Femur (tissue), 1 donor: ENCODE measurements at regions not wholly inside any gene's neighbourhood (a gene's known extent, or its start where the extent isn't known, plus 50 kb on each side); places are given as distances from the start of the nearest gene placed in this dataset.
"Not testable (repeated sequence)": the region's sequence is repeated elsewhere in the genome, so short reads cannot be mapped to it uniquely, and the experiment has no call there.

ENCODE experiments used
- DNase-seq: peaks from one replicate; pipeline ENCODE4 v3.0.0-alpha.2; 2017

DNA sequence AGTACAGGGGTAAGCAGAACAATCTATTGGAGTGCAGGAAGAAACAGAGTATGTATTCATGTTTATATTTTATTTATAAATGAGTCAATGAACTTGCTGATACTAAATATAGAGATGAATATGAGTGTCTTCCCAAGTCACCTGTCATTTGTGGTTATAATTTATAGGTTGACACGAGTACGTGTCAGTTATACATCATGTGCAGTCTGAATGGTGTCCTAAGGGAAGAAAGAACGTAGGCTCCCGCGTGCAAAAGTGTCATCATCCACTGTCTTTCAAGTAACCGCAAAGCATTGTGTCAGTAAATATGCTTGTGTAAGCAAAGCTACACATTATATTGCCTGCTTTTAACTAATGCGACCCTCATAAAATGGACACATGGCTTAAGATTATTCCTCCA lies 786.1 kb downstream of the KCNJ2 start:
- DNase-seq: no peak

DNA sequence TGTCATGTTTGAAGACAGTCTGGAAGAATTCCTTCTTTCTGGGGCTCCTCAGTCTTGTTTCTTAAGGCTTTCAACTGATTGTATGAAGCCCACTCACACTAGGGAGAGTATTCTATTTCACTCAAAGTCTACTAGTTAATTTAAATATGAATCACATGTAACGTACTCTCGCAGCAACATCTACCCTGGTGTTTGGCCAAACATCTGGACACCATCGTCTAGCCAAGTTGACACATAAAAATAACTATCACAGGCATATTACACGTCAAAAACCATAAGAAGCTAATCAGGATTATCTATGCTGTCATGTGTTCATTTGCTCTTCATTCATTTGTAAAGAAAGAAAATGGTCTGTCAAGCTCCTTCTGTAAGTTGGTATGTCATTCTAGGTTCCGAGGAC lies 787.4 kb downstream of the KCNJ2 start:
- DNase-seq: no peak

DNA sequence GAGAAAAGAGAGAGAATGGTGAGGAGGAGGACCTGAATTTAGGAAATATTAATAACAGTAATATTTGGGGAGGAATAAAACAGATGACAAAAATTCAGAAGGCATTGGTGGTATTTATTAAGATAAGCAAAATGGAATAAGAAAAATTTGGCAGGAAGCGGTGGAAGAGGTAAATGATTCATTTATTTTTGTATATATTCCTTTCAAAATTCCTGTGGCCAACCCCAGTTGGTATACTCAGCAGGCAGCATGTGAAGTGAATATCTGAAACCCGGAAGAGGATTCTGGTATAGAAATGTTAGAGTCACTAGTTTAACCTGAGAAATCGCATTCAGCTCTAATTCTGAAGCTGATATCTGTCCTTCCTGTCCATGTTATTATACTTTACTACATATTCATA lies 792.0 kb downstream of the KCNJ2 start:
- no peak for DNase-seq

DNA sequence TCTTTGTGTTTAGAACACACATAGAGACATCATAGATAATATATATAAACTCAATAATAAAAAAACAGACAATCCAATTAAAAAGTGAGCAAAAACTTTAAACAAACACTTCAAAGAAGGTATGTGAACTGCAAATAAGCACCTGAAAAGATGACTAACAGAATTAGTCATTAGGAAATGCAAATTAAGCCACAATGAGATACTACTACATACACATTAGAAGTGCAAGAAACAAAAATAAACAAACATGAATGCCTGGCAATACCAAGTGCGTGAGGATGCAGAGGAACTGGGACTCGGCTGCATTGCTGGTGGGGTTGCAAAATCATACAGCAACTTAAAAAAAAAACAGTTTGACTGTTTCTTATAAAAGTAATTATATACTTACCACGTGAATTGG lies 799.0 kb downstream of the KCNJ2 start:
- no peak for DNase-seq

DNA sequence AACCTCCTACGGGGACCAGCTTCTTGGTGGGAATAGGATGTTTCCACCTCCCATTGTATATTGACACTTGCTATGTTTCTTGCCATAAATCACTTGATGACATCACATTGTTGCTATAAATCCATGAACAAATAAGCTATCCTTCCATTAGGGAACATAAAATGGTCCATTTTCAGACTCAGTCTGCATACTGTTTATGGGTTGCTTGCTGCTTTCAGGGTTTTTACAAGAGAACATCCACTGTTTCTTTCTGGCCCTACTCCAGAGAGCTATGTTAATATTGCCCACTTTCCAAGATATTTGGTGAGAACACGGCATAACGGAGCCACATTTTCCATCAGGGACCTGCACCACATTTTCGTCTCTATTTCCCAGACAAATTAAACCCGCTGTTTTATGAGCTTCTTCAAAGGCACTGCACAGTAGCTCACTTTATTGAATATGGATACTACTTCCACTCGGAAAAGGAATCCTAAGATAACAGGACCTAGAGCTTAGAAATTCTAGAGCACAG lies 800.2 kb downstream of the KCNJ2 start:
- no peak for DNase-seq

DNA sequence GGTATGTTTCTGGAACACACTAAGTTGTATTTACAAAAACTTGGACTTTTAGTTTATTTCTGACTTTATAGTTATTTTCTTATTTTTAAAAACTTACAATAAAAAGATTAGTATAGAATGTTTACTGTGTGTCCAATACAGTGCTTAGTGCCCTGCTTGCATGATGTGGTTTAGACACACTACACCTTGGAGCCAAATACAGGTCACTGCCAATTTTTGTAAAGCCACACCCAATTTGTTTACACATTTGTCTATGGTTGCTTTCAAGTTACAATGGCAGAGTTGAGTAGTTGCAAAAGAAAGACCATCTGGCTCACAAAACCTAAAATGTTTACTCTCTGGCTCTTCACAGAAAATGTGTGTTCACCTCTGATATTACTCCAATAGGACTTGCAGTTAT lies 807.1 kb downstream of the KCNJ2 start:
- DNase-seq: no peak

DNA sequence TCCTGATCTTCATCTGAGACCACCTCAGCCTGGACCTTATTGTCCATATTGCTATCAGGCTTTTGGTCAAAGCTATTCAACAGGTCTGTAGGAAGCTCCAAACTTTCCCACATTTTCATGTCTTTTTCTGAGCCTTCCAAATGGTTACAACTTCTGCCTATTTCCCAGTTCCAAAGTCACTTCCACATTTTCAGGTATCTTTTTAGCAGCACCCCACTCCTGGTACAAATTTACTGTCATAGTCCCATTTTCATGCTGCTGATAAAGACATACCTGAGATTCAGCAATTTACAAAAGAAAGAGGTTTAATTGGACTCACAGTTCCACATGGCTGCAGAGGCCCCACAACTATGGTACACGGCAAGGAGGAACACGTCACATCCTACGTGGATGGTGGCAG lies 815.5 kb downstream of the KCNJ2 start:
- no peak for DNase-seq

DNA sequence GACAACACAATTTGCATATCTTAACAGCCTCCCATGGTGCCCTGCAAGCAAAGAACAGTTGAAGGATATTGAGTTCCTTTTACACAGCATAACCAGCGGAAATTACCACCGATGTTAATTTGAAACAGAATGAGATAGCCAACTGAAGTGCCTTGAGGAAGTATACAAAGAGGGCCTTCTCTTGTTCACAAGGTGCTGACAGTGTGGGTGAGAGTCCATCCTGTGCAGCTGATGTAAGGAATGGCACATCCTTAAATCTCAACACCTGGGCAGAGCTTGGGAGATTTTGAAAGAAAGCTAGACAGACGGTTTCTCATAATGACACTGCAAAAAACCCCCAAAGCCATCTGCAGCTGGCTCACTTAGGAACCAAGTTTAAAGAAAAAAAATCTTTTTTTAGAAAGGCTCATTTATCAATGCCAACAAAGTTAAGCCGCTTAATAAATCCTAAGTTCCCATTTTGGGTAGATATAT lies 818.6 kb downstream of the KCNJ2 start:
- DNase-seq: no peak

DNA sequence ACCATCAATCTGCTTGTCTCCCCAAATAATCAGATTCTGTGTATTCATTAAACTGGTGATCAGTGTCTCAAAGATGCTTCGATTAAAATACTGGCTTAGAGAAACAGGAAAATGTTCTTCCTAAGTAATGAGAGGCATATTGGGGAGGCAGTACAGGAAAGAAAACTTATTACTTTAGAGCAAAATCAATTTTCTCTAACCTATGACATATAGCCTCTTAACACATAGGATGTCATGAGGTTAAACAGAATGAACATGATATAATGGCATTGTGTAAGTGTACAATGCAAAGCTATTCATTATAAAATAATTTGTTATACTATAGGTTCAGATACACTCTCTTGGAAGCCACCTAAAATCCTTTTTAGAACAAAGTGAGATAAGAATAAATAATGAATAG lies 819.3 kb downstream of the KCNJ2 start:
- DNase-seq: no peak

DNA sequence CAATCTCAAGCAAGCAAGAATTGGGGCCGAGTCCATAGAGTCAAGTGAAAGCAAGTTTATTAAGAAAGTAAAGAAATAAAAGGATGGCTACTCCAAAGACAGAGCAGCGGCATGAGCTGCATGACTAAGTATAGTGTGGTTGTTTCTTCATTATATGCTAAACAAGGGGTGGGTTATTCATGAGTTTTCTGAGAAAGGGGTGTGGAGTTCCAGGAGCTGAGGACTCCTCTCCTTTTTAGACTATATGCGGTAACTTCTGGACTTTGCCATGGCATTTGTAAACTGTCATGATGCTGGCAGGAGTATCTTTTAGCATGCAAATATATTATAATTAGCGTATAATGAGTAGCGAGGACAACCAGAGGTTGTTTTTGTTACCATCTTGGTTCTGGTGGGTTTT lies 819.9 kb downstream of the KCNJ2 start:
- no peak for DNase-seq

DNA sequence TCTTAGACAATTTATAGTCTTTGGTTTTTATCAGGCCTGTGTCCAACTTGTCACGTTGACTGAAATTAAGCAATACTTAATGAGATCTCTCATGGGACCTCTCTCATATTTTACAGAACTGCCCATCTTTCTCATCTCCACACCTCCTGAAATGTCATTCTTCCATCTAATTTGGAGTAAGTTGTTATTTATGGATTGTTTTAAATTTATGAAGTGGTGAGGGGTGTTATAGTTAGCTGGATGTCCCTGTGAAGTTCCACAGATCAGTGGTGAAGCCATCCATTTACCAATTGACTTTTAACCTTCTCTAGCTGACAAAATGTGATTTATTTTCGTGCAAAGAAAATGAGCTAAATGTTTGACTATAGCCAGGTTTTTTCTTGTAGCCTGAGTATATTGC lies 824.9 kb downstream of the KCNJ2 start:
- DNase-seq: no peak

DNA sequence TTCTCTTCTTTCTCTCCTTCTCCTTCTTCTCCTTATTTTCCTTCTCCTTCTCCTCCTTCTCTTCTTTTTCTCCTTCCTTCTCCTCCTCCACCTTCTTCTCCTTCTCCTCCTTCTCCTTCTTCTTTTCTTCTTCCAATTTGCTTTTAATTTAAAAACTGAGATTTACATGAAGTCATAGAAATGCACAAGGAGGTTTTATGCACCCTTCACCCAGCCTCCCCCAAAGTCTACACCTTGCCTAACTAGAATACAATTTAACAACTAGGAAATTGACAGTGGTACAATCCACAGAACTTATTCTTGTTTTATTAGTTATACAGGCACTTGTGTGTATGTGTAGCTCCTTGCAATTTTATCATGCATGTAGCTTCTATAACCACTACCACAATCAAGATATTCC lies 826.7 kb downstream of the KCNJ2 start:
- DNase-seq: no peak

DNA sequence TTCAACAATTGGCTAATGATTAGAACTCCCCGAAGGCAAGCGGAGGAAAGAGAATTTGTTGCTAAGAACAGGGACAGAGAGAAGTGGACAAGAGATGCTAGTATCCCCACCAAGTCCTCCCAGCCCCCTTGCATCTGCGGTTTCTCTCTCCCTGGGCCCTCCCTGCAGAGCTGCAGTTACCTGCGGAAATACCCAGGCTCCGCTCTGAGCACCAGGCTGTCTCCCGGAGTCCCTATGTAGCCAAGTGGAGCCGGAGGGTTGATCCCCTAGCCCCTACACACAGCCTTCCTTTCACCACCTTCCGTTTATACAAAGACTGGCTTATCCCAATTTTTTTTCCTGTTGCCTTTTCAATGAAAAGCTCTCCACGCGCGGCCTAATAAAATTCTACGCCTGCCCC lies 834.4 kb downstream of the KCNJ2 start:
- peak; percentile 21 for DNase-seq

DNA sequence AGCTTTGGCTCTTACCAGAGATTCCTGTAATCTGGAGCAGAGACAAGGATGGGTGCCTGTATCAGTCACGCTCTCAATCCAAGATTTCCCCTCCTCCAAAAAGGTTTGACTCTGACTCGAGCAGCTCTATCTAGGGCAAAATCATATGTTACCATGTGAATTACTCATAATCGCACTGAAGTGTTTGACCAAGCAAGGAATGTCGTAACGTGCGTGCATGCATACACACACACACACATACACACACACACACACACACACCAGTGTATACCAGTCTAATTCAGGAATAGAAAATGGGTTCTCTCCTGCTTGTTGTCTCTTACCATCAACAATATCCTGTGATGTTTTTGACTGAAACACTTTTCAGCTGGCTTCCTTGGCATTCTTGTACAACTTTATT lies 835.1 kb downstream of the KCNJ2 start:
- DNase-seq: no peak

DNA sequence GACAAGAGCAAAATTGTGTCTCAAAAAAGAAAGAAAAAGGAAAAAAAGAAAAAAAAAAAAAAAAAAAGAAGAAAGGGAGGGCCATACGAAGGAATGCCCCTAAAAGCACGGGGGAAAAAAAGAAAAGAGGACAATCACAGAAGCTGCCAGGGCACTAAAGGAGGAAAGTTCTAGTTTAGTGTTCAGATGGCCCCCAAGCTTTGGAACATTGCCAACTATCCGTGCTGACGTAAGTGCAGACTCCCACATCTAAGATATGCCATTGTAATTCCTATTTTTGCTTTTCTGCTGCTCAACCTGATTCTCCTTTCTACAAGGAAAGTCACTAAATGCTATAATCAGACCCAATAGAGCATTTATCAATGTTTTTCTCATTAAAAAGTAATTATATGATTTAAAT lies 842.1 kb downstream of the KCNJ2 start:
- DNase-seq: no peak

DNA sequence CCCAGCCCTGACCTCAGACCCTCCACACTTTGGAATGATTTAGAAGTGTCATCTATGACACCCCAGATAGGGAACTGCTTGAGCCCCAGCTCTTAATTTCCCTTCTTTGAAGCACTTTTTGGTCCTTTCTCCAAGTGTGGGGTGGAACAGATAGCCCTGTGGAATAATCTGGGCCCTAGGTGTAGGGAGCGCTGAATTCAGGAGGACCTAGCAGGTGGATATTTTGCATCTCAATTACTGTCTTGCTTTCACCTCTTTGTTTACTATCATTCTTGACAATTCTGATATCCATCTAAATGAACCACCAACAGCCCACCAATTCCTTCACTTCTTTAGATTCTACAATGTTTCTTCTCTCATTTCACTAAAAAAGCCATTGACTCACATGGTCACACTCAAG lies 850.4 kb downstream of the KCNJ2 start:
- no peak for DNase-seq

DNA sequence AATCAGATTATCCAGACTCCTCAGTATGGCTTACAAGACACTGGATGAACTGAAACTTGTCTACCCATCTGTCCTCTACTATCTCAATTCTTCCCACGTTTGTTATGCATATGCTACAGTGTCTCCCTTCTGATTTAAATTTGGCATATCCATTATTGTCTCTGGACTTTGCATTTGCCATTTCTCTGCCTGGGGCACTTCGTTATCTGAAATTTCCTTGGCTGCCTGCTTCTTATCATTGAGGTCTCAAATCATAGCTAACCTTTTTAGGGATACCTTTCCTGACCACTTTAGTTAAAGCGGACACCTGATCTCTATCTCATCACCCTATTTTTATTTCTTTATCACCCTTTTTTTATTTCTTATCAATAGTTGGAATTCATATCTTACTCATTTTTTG lies 853.4 kb downstream of the KCNJ2 start:
- DNase-seq: no peak

DNA sequence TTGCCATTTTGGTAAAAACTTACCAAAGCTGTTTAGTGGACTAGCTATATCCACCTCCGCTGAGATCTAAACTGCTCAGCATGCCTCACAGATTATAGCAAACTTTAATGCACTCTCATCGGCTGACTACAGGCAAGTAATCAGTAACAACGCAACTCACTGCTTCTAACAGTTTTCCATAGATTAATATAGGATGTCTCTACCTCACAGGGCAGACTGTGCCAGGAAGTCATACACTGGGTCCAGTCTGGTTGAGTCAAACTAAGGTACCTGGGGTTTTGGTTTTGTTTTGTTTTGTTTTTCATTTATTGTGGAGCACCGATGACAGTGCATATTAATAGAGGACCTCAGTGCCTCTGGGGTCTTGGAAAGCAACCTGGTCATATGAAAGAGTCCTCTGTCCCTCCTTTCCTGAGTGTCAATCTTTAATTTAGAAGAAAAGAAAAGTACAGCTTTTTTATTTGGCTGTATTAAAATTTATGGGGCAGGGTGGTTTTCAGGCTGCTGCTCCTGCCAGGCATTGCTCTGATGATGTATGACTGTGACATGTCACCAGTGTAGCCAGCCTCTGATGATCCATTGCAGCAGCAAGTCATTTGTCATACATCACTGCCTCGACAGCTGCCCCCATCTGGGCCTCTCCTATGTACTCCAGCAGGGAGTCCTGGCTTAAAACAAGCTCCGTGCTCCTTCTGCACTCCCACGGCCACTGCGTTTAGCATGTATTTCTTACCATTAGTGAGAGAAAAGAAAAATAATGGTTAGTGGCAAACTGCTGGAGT lies 854.1 kb downstream of the KCNJ2 start:
- DNase-seq: peak; percentile 50

DNA sequence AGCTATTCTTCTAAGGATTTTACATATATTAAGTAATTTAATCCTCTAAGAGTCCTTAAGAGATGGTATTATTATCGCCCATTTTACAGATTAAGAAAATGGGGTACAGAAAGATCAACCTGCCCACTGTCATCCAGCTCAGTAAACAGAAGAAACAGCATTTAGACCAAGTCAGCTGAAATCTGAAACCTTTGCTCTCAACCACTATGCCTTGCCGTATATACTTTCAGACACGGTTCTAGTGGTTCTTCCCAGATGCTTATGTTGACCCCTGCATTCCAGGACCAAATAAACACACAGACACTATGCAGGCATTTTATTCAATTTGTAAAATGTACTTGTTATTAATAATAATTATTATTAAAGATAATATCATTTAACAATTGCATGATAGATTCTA lies 854.8 kb downstream of the KCNJ2 start:
- DNase-seq: no peak

DNA sequence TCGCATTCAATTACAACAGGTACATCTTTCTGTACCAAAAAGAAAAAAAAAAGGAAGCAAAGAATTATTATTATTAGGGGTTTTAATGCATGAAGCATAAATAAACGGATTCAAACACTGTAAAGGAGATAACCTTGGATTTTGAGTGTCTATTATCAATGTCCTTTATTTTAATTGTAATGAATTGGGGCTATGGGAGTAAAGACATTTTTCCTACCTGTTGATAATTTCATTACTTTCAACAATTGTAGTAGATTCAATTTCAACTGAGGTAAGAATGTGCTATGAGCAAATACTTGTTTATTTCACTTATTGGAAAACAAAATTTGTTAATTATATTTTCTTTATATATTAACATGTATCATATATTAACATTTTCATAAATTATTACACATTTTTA lies 855.6 kb downstream of the KCNJ2 start:
- no peak for DNase-seq

DNA sequence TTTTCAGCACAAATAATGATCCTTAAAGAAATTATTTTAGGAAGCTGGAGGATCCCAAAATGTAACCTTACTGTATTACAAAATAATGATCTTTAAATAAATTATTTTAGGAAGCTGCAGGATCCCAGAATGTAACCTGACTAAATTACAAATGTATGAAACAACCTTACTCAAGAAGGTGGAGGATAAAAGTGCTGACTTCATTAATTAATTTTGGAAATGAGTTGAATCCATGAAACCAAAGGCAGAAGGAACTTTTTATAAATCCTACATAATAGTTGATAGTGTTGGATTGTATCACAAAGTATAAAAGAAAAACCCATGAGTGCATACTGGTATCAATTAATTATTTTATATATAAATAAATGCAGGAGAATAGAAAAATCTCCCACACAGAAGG lies 859.9 kb downstream of the KCNJ2 start:
- DNase-seq: no peak

DNA sequence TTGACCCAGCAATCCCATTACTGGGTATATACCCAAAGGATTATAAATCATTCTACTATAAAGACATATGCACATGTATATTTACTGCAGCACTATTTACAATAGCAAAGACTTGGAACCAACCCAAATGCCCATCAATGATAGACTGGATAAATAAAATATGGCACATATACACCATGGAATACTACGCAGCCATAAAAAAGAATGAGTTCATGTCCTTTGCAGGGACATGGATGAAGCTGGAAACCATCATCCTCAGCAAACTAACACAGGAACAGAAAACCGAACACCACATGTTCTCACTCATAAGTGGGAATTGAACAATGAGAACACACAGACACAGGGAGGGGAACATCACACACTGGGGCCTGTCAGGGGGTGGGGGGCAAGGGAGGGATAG lies 862.0 kb downstream of the KCNJ2 start:
- DNase-seq: not testable (repeated sequence)

DNA sequence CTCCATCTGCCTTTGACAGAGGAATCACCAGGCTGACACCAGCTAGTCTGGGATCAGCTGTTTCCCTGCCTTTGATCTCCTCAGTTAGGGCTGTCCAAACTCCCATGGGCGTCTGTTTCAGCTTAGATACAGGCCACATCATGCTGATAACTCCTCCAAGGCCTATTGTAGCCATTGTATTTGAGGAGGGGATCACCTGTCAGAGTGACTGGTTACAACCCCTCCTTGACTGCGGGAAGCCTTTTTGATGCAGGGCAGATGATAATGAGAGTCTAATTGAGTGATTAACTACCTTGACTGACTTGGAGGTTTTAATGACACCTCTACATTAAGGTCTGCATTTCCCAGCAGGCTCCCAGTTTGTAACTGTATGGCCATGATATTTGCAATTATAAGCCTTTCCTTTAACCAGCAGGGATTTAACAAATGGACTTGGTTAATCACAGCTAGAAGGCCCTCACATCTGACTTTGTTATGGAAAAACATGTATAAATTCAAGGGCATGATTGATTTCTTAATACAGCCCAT lies 863.5 kb downstream of the KCNJ2 start:
- DNase-seq: no peak

DNA sequence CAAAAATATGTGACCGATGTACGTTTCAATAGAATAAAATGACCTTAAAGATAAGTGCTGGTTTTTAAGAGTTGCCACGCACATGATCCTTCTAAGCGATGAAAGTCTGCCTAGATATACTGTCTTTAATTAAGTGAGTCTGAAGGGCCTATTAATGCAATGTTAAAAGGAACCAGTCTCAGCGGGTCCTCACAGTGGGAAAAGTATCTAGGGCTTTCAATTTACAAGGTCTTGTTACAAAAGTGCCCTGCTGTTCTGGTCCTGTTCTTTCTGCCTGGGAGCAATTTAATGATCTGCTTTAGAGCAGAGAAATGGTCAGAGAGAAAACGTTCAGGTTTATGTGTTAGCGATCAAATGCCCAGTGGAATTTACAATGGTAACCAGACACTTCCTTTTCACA lies 864.0 kb downstream of the KCNJ2 start:
- DNase-seq: no peak

DNA sequence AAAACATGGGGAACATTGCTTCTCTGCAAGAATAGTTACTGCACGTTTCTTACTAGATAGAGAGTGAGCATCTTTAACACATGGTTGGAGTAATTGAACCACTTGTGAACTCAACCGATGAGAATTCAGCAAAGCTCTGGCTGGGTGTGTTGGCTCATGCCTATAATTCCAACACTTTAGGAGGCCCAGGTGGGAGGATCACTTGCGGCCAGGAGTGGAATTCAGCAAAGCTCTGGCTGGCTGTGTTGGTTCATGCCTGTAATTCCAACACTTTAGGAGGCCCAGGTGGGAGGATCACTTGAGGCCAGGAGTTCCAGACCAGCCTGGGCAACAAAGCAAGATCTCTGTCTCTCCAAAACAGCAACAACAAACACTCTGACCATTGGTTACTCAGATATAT lies 865.9 kb downstream of the KCNJ2 start:
- DNase-seq: no peak
